HCT116 (cell line): ENCODE measurements at regions not wholly inside any gene's neighbourhood (a gene's known extent, or its start where the extent isn't known, plus 50 kb on each side); places are given as distances from the start of the nearest gene placed in this dataset.

Experiments
- CEBPB ChIP-seq: IDR thresholded peaks from 2 replicates; pipeline ENCODE4 v1.6.1; 2012; ENCODE audit warnings: low read depth
- CTCF ChIP-seq, 3 experiments: fragments of 200-600 bp in 1 of 3; sonication (generic) in 1 of 3; IDR thresholded peaks in 2 of 3; conservative IDR thresholded peaks in 1 of 3; 2 replicates each; pipeline ENCODE4 v1.5.1; 2012 to 2017; ENCODE audit warnings: low read depth in 2 of 3, low read length in 2 of 3, antibody characterized with exemption in 1 of 3, borderline replicate concordance in 1 of 3, control low read depth in 1 of 3, mild to moderate bottlenecking in 1 of 3, mixed read lengths in 1 of 3, mixed run types in 1 of 3, moderate library complexity in 1 of 3; ENCODE audit not compliant: insufficient read depth in 1 of 3
- ELF1 ChIP-seq: IDR thresholded peaks from 2 replicates; pipeline ENCODE4 v1.6.1; 2012; ENCODE audit warnings: low read depth, borderline replicate concordance
- MAX ChIP-seq: IDR thresholded peaks from 2 replicates; pipeline ENCODE4 v1.6.1; 2012
- POLR2A ChIP-seq: IDR thresholded peaks from 2 replicates; pipeline ENCODE4 v1.7.0; 2011; ENCODE audit warnings: borderline replicate concordance; ENCODE audit not compliant: insufficient read depth, insufficient read length; ENCODE audit errors: extremely low read depth
- POLR2AphosphoS5 ChIP-seq: IDR thresholded peaks from 2 replicates; pipeline ENCODE4 v1.6.1; 2011; ENCODE audit warnings: mild to moderate bottlenecking, low read depth, low read length, moderate library complexity
- REST ChIP-seq: IDR thresholded peaks from 2 replicates; pipeline ENCODE4 v1.6.1; 2012; ENCODE audit warnings: low read depth
- SP1 ChIP-seq: IDR thresholded peaks from 2 replicates; pipeline ENCODE4 v1.6.1; 2012; ENCODE audit warnings: low read depth

GRCh38 chr11:92416971-92417725 is 192.5 kb downstream of the FAT3 start:
- TF ChIP-seq CTCF (IDR thresholded peaks at IDR 0.05 in 2 of 3, conservative IDR thresholded peaks at IDR 0.05 in 1 of 3; ENCODE audit: borderline replicate concordance in 1 of 3, insufficient read depth in 1 of 3, low read depth in 2 of 3, low read length in 2 of 3): no peak
- no peak for TF ChIP-seq POLR2A
- no peak for TF ChIP-seq REST
- TF ChIP-seq ELF1: no peak
- TF ChIP-seq MAX: no peak
- no peak for TF ChIP-seq CEBPB
- TF ChIP-seq POLR2AphosphoS5: no peak
- TF ChIP-seq SP1: no peak
